Endothelial cell (in vitro differentiated cells): ENCODE measurements at regions not wholly inside any gene's neighbourhood (a gene's known extent, or its start where the extent isn't known, plus 50 kb on each side); places are given as distances from the start of the nearest gene placed in this dataset.

ENCODE experiments used
- DNase-seq: peaks from one replicate; pipeline ENCODE4 v3.0.0; 2021; ENCODE audit warnings: low spot score
- H3K27ac Mint-ChIP-seq: one replicate; pipeline ENCODE4 v1.8.0; 2021; ENCODE audit warnings: mixed read lengths, inconsistent platforms; ENCODE audit not compliant: unreplicated experiment
- H3K27me3 Mint-ChIP-seq: one replicate; pipeline ENCODE4 v1.8.0; 2021; ENCODE audit warnings: mild to moderate bottlenecking, moderate library complexity, mixed read lengths, inconsistent platforms; ENCODE audit not compliant: unreplicated experiment
- H3K36me3 Mint-ChIP-seq: one replicate; pipeline ENCODE4 v1.8.0; 2021; ENCODE audit warnings: mild to moderate bottlenecking, low read depth, mixed read lengths, inconsistent platforms; ENCODE audit not compliant: unreplicated experiment
- H3K4me1 Mint-ChIP-seq: one replicate; pipeline ENCODE4 v1.8.0; 2021; ENCODE audit warnings: mild to moderate bottlenecking, mixed read lengths, inconsistent platforms; ENCODE audit not compliant: unreplicated experiment
- H3K4me3 Mint-ChIP-seq: one replicate; pipeline ENCODE4 v1.8.0; 2021; ENCODE audit warnings: mild to moderate bottlenecking, mixed read lengths, inconsistent platforms; ENCODE audit not compliant: unreplicated experiment
- H3K9me3 Mint-ChIP-seq: one replicate; pipeline ENCODE4 v1.8.0; 2021; ENCODE audit warnings: mixed read lengths, inconsistent platforms; ENCODE audit not compliant: unreplicated experiment
- CTCF ChIP-seq: fragments of 200-600 bp; sonication (generic); IDR thresholded peaks from one replicate; pipeline ENCODE4 v1.5.0; 2021; ENCODE audit warnings: antibody characterized with exemption; ENCODE audit not compliant: unreplicated experiment

GRCh38 chr3:178002113-178002512, 534.1 kb upstream of the KCNMB2 start:
- Mint-ChIP-seq H3K27ac (no peak overlapping the region), H3K4me1 (peaks cover 8% of the 10 kb centered on the region), H3K36me3 (no peaks in the 10 kb centered on the region), H3K27me3 (no peaks in the 10 kb centered on the region), H3K9me3 (no peaks in the 10 kb centered on the region), H3K4me3 (no peak overlapping the region)
- no peak for DNase-seq
- TF ChIP-seq CTCF = no peak

- no peak overlapping the region for H3K4me3 Mint-ChIP-seq
- no peaks in the 10 kb centered on the region for H3K27me3 Mint-ChIP-seq
- no peaks in the 10 kb centered on the region for H3K9me3 Mint-ChIP-seq
- no peak for DNase-seq
- H3K27ac Mint-ChIP-seq = no peak overlapping the region
- peaks cover 8% of the 10 kb centered on the region for H3K4me1 Mint-ChIP-seq
- no peak for TF ChIP-seq CTCF
- no peaks in the 10 kb centered on the region for H3K36me3 Mint-ChIP-seq
Measured at GRCh38 chr3:178003756-178004155, 532.5 kb upstream of the KCNMB2 start.

GRCh38 chr3:178005961-178006360, 530.3 kb upstream of the KCNMB2 start:
- Mint-ChIP-seq H3K27ac (no peak overlapping the region), H3K4me1 (peaks cover 8% of the 10 kb centered on the region), H3K27me3 (no peaks in the 10 kb centered on the region), H3K9me3 (no peaks in the 10 kb centered on the region), H3K36me3 (no peaks in the 10 kb centered on the region), H3K4me3 (no peak overlapping the region)
- no peak for DNase-seq
- TF ChIP-seq CTCF = no peak

- TF ChIP-seq CTCF = no peak
- H3K4me1 Mint-ChIP-seq = no peaks in the 10 kb centered on the region
- no peaks in the 10 kb centered on the region for H3K36me3 Mint-ChIP-seq
- H3K4me3 Mint-ChIP-seq = no peak overlapping the region
- no peaks in the 10 kb centered on the region for H3K9me3 Mint-ChIP-seq
- no peaks in the 10 kb centered on the region for H3K27me3 Mint-ChIP-seq
- no peak for DNase-seq
- H3K27ac Mint-ChIP-seq = no peak overlapping the region
Measured at GRCh38 chr3:178010306-178010705, 525.9 kb upstream of the KCNMB2 start.

- Mint-ChIP-seq H3K27ac (no peak overlapping the region), H3K4me3 (no peak overlapping the region), H3K36me3 (no peaks in the 10 kb centered on the region)
Measured at GRCh38 chr3:178019645-178020044, 516.6 kb upstream of the KCNMB2 start.

More at GRCh38 chr3:178019645-178020044, 516.6 kb upstream of the KCNMB2 start:
- DNase-seq = no peak
- TF ChIP-seq CTCF = no peak
- Mint-ChIP-seq H3K27me3 (no peaks in the 10 kb centered on the region), H3K9me3 (no peaks in the 10 kb centered on the region), H3K4me1 (peaks cover 6% of the 10 kb centered on the region)
